ENCODE measurements at regions not wholly inside any gene's neighbourhood (a gene's known extent, or its start where the extent isn't known, plus 50 kb on each side); places are given as distances from the start of the nearest gene placed in this dataset.

DNA sequence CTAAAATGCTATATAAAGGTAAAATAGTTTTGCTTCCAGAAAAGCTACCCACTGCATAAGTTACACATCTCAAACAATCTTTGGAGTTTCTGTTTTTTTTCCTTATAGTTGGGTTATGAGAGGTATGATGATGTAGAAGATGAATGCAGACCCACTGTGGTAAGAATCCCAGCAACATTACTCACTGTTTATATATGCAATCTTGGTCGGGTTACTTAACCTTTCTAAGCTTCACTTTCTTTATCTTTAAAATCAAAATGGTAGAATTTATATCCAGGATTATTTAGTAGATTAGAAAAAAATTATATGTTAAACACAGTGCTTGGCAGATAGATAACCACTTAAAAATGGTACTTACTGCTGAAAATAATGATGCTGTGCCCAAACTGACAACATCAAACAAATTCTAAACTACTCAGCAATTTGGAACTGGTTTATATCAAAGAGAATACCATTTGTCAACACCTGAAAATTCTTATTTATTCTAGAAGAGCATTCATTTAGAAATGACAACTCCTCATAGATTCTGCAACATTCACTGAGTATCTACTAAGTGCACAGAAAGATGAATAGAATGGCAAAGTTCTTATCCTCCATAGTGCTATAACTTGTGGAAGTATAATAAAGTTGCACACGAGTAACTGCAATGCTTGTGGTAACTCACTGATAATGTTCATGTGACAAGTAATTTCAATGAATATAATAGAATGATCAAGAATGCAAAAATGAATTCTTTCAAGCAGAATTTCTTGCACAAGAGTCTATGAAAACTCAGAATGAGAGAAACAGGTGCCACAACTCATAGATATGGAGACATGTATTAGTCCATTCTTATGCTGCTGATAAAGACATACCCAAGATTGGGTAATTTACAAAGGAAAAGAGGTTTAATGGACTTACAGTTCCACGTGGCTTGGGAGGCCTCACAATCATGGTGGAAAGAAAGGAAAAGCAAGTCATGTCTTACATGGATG is 129.0 kb upstream of the SLC7A14 start (continued):
- no peak for TF ChIP-seq EZH2 (IDR thresholded peaks at IDR 0.05; ENCODE audit: low read depth, low read length, severe bottlenecking)
- TF ChIP-seq SRF (IDR thresholded peaks at IDR 0.05; ENCODE audit: low read depth, low read length), result no peak
- no peak for TF ChIP-seq TBP (IDR thresholded peaks at IDR 0.05; ENCODE audit: low read depth, low read length)
- TF ChIP-seq TAF7 (optimal IDR thresholded peaks at IDR 0.05; ENCODE audit: borderline replicate concordance, low read depth, low read length), result no peak
- TF ChIP-seq CBX5 (IDR thresholded peaks at IDR 0.05; ENCODE audit: low read depth, low read length), result no peak
